SHP77 (cell line): ENCODE measurements at regions not wholly inside any gene's neighbourhood (a gene's known extent, or its start where the extent isn't known, plus 50 kb on each side); places are given as distances from the start of the nearest gene placed in this dataset.

Source experiments
- DNase-seq, 2 experiments: peaks; one replicate each; lab custom pipeline; 2025; lab: John Stamatoyannopoulos, UW

GRCh38 chr13:111952032-111952431 is 114.9 kb upstream of the SOX1 start:
- DNase-seq, result no peak

- DNase-seq, result no peak
These were observed 114.1 kb upstream of the SOX1 start for GRCh38 chr13:111952814-111953213.

GRCh38 chr13:111953546-111954178 is 113.3 kb upstream of the SOX1 start:
- DNase-seq, result no peak

GRCh38 chr13:111954661-111955411 is 112.1 kb upstream of the SOX1 start:
- DNase-seq, result no peak

GRCh38 chr13:111955412-111956065 is 111.4 kb upstream of the SOX1 start:
- no peak for DNase-seq

GRCh38 chr13:111956261-111957151 is 110.4 kb upstream of the SOX1 start:
- DNase-seq, result no peak

GRCh38 chr13:111957913-111958450 is 109.0 kb upstream of the SOX1 start:
- DNase-seq, result no peak

GRCh38 chr13:111958612-111959395 is 108.1 kb upstream of the SOX1 start:
- no peak for DNase-seq

GRCh38 chr13:111960152-111960772 is 106.7 kb upstream of the SOX1 start:
- DNase-seq, result no peak

- DNase-seq, result no peak
These were observed 105.7 kb upstream of the SOX1 start for GRCh38 chr13:111961236-111961635.

- DNase-seq, result no peak
These were observed 105.2 kb upstream of the SOX1 start for GRCh38 chr13:111961651-111962192.

GRCh38 chr13:111962431-111962891 is 104.5 kb upstream of the SOX1 start:
- DNase-seq, result no peak

GRCh38 chr13:111963031-111963430 is 103.9 kb upstream of the SOX1 start:
- DNase-seq, result no peak

- no peak for DNase-seq
These were observed 102.4 kb upstream of the SOX1 start for GRCh38 chr13:111964411-111965035.

- no peak for DNase-seq
These were observed 101.3 kb upstream of the SOX1 start for GRCh38 chr13:111965466-111966214.

- DNase-seq, result no peak
These were observed 100.0 kb upstream of the SOX1 start for GRCh38 chr13:111966933-111967332.

GRCh38 chr13:111967572-111968201 is 99.3 kb upstream of the SOX1 start:
- DNase-seq, result no peak

- no peak for DNase-seq
These were observed 98.5 kb upstream of the SOX1 start for GRCh38 chr13:111968336-111969010.
